ENCODE measurements at regions not wholly inside any gene's neighbourhood (a gene's known extent, or its start where the extent isn't known, plus 50 kb on each side); places are given as distances from the start of the nearest gene placed in this dataset.
"Not testable (repeated sequence)": the region's sequence is repeated elsewhere in the genome, so short reads cannot be mapped to it uniquely, and the experiment has no call there.

DNA sequence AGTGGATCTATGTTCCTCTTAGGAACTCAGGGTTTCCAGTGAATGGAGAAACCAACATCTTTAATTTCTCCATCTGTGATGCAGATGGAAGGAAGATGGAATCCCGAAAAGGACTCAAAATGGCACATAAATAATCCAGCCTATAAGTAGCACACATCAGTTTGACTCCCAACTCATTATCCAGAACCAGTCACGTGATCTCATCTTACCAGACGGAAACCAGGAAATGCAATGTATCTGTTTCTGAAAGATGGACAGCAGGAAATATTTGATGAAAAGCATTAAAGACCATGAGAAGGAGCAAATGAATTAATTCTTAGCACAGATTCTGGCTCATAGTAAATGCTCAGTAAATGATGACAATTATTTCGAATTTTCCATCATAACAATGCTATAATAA is 443.1 kb upstream of the FMR1 start:
- H3K27ac Mint-ChIP-seq: no peak overlapping the region
- no peak for DNase-seq (ENCODE audit: low spot score)
- H3K4me3 Mint-ChIP-seq: no peak overlapping the region
- H3K27me3 Mint-ChIP-seq: no peaks in the 10 kb centered on the region
- no peak for ATAC-seq
- no peaks in the 10 kb centered on the region for H3K4me1 Mint-ChIP-seq (ENCODE audit: low read depth in 2 of 2)
- no peaks in the 10 kb centered on the region for H3K9me3 Mint-ChIP-seq
- H3K36me3 Mint-ChIP-seq: no peaks in the 10 kb centered on the region

DNA sequence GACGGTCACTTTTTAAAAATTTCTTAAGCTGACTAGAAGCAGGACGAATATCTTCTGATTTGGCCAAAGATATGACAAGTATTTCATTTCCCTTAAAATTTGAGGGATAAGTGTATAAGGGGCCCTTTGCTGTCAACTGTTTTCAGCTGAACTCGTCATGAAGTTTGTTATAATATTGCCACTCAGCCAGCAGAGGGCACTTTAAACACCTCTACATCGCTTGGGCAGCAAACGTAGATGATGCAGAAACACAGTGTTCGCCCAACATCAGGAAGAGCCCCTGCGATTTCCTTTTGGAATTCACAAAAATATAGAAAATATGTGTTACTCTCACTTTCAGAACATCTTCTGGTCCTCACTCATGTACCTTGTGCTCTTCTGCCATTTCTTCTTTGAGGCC is 435.7 kb upstream of the FMR1 start:
- ATAC-seq: no peak
- Mint-ChIP-seq H3K27me3 (no peaks in the 10 kb centered on the region), H3K4me3 (no peak overlapping the region), H3K4me1 (ENCODE audit: low read depth in 2 of 2) (no peaks in the 10 kb centered on the region), H3K9me3 (no peaks in the 10 kb centered on the region), H3K36me3 (no peaks in the 10 kb centered on the region), H3K27ac (no peak overlapping the region)
- no peak for DNase-seq (ENCODE audit: low spot score)

DNA sequence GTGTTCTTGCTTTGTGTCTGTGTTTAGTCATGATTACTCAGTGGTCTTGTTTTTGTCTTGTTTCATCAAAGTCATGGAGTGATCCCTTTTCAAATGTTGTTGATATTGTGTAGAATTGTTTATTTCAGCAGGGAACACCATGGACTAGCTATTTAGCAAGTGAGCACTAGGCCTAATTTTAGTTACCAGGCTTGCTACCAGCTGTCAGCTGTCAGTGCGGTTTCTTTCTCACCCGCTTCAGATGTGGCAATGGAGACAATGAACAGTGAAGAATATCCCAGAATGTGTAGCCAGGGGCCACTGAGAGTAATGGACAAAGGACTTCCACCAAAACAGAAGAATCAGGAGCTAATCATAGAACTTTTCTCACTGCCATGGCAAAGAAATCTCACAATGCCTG is 432.8 kb upstream of the FMR1 start:
- ATAC-seq (no peak), DNase-seq (ENCODE audit: low spot score) (no peak)
- Mint-ChIP-seq H3K27ac (no peak overlapping the region), H3K9me3 (no peaks in the 10 kb centered on the region), H3K4me1 (ENCODE audit: low read depth in 2 of 2) (no peaks in the 10 kb centered on the region), H3K4me3 (no peak overlapping the region), H3K27me3 (no peaks in the 10 kb centered on the region), H3K36me3 (no peaks in the 10 kb centered on the region)

DNA sequence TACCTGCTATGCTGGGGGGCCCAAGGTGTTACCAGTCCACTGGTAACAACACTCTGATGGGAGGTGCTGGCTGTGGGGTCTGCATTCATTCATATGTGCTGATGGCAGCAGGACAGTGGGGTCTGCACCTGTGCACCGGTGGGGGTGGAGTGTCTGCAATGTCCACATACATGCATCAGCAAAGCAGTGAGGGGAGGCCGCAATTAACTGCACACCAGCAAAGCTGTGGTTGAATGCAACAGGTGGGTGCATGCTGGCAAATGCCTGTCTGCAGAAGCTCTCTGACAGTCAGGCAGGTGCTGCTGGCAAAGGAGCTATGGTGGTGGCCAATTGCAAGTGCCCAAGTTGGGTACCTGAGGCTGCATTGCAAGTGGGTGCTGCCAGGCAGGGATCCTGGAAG is 426.5 kb upstream of the FMR1 start:
- no peak overlapping the region for H3K27ac Mint-ChIP-seq
- H3K4me1 Mint-ChIP-seq (ENCODE audit: low read depth in 2 of 2): no peaks in the 10 kb centered on the region
- ATAC-seq: no peak
- no peak for DNase-seq (ENCODE audit: low spot score)
- no peak overlapping the region for H3K4me3 Mint-ChIP-seq
- H3K36me3 Mint-ChIP-seq: no peaks in the 10 kb centered on the region
- H3K9me3 Mint-ChIP-seq: no peaks in the 10 kb centered on the region
- no peaks in the 10 kb centered on the region for H3K27me3 Mint-ChIP-seq

DNA sequence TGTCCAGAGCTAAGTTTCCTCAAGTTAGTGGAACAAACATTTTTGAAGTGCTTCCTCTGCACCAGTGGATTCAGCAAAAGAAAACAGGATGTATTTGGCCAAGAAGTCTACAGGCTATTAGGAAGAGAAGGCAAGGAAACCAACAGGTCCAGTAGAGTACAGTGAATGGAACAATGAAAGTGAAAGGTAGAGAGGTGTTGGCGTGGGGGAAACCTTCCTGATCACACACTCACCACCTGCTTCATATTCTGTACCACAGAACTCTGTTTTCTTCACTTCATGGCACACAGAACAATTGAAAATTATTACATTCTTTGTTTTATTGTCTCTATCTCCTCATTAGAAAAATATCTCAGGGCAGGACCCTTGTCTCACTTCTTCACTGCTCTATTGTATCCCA is 417.4 kb upstream of the FMR1 start:
- ATAC-seq (no peak), DNase-seq (ENCODE audit: low spot score) (no peak)
- Mint-ChIP-seq H3K36me3 (no peaks in the 10 kb centered on the region), H3K27me3 (no peaks in the 10 kb centered on the region), H3K27ac (no peak overlapping the region), H3K4me1 (ENCODE audit: low read depth in 2 of 2) (no peaks in the 10 kb centered on the region), H3K9me3 (peaks cover 9% of the 10 kb centered on the region), H3K4me3 (no peak overlapping the region)

DNA sequence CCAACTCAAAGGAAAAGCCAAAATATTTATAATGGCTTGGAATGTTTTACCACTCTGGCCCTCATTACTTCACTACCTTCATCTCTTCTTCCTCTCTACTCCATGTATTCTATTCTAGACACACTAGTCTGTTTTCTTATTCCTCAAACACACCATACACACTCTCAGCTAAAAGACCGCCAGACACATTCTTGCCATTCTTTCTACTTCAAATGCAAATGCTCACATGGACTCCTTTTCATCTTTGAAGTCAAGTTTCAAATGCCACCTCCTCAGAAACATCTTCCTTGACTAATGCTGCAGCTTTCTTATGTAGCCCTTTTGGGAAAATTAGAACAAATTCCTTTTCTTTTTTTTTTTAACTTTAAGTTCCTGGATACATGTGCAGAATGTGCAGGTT is 412.9 kb upstream of the FMR1 start:
- DNase-seq (ENCODE audit: low spot score) (no peak), ATAC-seq (no peak)
- Mint-ChIP-seq H3K4me3 (no peak overlapping the region), H3K27ac (no peak overlapping the region), H3K36me3 (no peaks in the 10 kb centered on the region), H3K9me3 (peaks cover 3% of the 10 kb centered on the region), H3K27me3 (no peaks in the 10 kb centered on the region), H3K4me1 (ENCODE audit: low read depth in 2 of 2) (no peaks in the 10 kb centered on the region)

DNA sequence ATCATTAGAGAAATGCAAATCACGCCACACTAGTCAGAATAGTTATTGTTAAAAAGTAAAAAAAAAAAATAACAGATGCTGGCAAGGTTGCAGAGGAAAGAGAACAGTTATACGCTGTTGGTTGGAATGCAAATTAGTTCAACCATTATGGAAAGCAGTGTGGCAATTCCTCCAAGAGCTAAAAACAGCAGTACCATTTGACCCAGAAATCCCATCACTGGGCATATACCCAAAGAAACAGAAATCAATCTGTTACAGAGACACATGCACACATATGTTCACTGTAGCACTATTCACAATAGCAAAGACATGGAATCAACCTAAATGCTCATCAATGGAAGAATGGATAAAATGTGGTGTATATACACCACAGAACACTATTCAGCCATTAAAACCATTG is 388.7 kb upstream of the FMR1 start:
- no peak for DNase-seq (ENCODE audit: low spot score)
- Mint-ChIP-seq H3K27ac (no peak overlapping the region), H3K27me3 (no peaks in the 10 kb centered on the region), H3K36me3 (no peaks in the 10 kb centered on the region), H3K4me3 (no peak overlapping the region), H3K9me3 (peaks cover under 1% of the 10 kb centered on the region), H3K4me1 (ENCODE audit: low read depth in 2 of 2) (no peaks in the 10 kb centered on the region)
- ATAC-seq: no peak

DNA sequence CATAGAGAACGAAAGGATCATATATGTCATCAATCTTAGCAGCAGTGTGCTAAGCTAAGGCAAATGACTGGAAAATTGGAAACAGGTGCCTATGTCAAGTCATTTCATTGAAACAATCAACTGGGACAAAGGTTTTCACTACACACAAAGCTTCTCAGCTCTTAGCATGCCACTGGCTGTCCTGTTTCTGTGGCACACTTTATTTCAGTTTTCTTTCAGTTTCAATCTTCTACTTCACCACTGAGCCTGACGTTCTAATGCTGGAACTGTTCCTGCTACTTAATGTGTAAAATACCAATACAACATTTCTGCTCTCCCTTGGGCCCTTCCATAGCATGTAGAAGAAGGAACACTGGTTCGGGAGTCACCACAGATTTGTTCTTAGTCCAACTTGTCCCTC is 378.3 kb upstream of the FMR1 start:
- ATAC-seq (no peak), DNase-seq (ENCODE audit: low spot score) (no peak)
- no peak overlapping the region for H3K27ac Mint-ChIP-seq
- no peaks in the 10 kb centered on the region for H3K36me3 Mint-ChIP-seq
- H3K27me3 Mint-ChIP-seq: no peaks in the 10 kb centered on the region
- H3K9me3 Mint-ChIP-seq: no peaks in the 10 kb centered on the region
- no peaks in the 10 kb centered on the region for H3K4me1 Mint-ChIP-seq (ENCODE audit: low read depth in 2 of 2)
- H3K4me3 Mint-ChIP-seq: no peak overlapping the region

DNA sequence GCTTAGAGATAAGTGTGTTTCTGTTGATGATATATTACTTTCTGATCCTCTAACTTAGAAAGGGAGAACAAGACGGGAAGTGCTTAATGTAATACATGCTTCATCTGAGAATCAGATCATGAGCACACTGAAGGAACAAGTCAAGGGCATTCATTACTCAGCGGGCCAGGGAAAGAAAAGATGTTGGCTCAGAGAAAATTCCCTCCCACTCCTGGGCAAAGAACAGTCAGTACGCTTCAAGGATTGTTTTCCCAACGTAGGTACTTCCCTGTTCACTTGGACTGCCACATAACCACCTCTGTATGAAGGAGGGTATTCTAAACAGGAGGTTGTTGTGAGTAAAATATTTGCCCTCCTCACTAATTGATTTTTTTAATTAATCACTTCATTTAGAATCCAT is 374.5 kb upstream of the FMR1 start:
- no peak for DNase-seq (ENCODE audit: low spot score)
- Mint-ChIP-seq H3K4me3 (no peak overlapping the region), H3K9me3 (no peaks in the 10 kb centered on the region), H3K4me1 (ENCODE audit: low read depth in 2 of 2) (no peaks in the 10 kb centered on the region), H3K27ac (no peak overlapping the region), H3K36me3 (no peaks in the 10 kb centered on the region), H3K27me3 (no peaks in the 10 kb centered on the region)
- ATAC-seq: no peak

DNA sequence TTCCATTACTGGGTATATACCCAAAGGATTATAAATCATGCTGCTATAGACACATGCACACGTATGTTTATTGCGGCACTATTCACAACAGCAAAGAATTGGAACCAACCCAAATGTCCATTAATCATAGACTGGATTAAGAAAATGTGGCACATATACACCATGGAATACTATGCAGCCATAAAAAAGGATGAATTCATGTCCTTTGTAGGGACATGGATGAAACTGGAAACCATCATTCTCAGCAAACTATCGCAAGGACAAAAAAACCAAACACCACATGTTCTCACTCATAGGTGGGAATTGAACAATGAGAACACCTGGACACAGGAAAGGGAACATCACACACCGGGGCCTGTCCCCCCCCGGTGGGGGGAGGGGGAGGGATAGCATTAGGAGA is 363.7 kb upstream of the FMR1 start:
- not testable (repeated sequence) for H3K27ac Mint-ChIP-seq; H3K4me3 Mint-ChIP-seq; H3K4me1 Mint-ChIP-seq (ENCODE audit: low read depth in 2 of 2); H3K9me3 Mint-ChIP-seq; ATAC-seq; H3K27me3 Mint-ChIP-seq; H3K36me3 Mint-ChIP-seq; DNase-seq (ENCODE audit: low spot score)

DNA sequence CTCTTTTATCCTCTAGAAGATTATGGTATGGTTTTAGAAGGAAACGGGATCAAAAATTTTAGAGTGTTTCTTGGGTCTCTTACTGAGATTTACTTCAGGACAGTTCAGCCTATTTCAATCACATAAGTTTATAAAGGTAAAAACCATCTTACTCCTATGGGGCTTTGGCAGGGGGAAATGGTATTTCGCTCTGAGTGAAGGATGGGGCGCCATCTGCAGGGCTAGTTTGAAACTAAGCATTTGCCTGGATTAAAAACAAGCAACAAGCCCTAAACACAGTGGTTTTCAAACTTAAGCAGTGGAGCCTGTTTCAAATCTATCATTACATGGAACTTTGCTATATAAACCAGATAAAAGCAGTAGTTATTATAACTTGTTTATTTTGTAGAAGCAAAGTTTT is 361.5 kb upstream of the FMR1 start:
- no peak for DNase-seq (ENCODE audit: low spot score)
- Mint-ChIP-seq H3K36me3 (no peaks in the 10 kb centered on the region), H3K27me3 (peaks cover 0 to 2% of the 10 kb centered on the region in 2 donors), H3K27ac (no peak overlapping the region), H3K9me3 (peaks cover 2% of the 10 kb centered on the region), H3K4me3 (no peak overlapping the region), H3K4me1 (ENCODE audit: low read depth in 2 of 2) (no peaks in the 10 kb centered on the region)
- no peak for ATAC-seq

DNA sequence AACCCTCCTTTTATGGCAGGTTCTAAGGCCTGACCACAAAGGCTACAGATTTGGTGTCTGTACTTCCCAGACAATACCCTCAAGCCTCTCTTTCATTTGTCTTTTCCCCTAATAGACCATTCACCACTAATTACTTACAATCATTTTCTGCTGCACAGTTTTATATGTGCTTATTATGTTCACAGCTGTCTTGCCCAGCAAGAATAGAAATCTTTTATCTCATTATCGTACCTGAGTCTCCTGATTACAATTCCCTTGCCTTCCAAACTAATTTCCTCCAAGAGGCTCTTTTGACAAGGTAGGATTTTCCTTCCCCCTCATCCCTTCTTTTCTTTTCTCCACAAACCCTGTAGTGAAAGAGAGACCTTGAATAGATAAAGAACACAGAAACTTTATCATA is 352.5 kb upstream of the FMR1 start:
- no peaks in the 10 kb centered on the region for H3K4me1 Mint-ChIP-seq (ENCODE audit: low read depth in 2 of 2)
- H3K27ac Mint-ChIP-seq: no peak overlapping the region
- ATAC-seq (no peak), DNase-seq (ENCODE audit: low spot score) (no peak)
- peaks cover 2% of the 10 kb centered on the region for H3K9me3 Mint-ChIP-seq
- H3K4me3 Mint-ChIP-seq: no peak overlapping the region
- H3K36me3 Mint-ChIP-seq: no peaks in the 10 kb centered on the region
- H3K27me3 Mint-ChIP-seq: no peaks in the 10 kb centered on the region

DNA sequence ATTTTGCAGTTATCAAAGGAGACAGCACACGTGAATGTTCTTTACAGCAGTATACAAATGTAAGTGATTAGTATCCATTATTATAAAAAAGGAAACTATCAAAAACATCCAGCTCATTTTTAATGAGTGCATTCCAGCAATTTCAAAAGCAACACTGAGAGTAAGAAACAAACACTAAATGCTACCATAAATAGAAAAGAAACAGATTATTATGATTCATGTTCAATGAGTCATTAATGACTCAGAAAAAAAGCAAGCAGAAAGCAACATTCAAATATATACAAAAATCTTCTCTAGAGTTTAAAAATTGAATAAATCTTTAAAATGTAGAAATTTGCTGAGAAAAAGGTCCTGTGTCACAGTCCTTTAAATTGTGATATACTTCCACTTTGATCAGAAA is 346.5 kb upstream of the FMR1 start:
- no peaks in the 10 kb centered on the region for H3K36me3 Mint-ChIP-seq
- H3K4me1 Mint-ChIP-seq (ENCODE audit: low read depth in 2 of 2): no peaks in the 10 kb centered on the region
- no peak overlapping the region for H3K27ac Mint-ChIP-seq
- no peaks in the 10 kb centered on the region for H3K9me3 Mint-ChIP-seq
- ATAC-seq: no peak
- H3K4me3 Mint-ChIP-seq: no peak overlapping the region
- DNase-seq (ENCODE audit: low spot score): no peak
- H3K27me3 Mint-ChIP-seq: no peaks in the 10 kb centered on the region

DNA sequence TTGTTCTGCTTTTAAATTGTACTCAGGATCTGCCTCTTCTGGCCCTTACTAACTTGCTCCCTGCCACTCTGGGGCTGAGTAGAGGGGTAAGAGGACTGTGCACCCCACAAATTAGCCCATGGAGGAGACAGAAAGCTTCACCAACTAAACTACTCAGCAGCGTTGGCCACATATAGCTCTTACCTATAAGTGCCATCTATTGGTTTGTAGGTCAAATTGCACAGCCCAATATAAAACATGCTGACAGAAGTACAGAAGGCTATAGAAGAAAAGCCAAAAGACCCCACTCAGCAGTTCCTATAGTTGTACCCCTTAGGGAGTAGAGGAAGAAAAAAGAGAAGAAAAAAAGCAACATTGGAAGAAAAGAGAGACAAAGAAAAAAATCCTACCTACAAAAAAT is 341.2 kb upstream of the FMR1 start:
- no peak for DNase-seq (ENCODE audit: low spot score)
- Mint-ChIP-seq H3K27me3 (peaks cover 0 to 6% of the 10 kb centered on the region in 2 donors), H3K4me3 (no peak overlapping the region), H3K36me3 (no peaks in the 10 kb centered on the region), H3K4me1 (ENCODE audit: low read depth in 2 of 2) (no peaks in the 10 kb centered on the region), H3K27ac (no peak overlapping the region), H3K9me3 (no peaks in the 10 kb centered on the region)
- no peak for ATAC-seq

DNA sequence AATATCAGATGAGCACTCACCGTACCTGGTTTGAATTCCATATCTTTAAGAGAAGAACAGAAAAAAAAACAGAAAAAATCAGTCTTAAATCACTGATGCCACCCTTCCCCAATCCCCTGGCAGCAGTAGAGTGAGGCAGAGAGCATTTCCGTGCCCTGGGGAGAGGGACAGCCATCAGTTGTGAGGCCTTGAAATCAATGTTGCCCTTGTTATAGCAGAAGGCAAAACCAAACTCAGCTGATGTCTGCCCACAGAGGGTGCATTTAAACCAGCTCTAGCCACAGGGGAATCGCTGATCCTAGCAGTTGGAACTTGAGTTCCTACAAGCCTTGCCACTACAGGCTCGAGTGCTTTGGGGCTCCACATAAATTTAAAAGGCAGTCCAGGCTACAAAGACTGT is 338.5 kb upstream of the FMR1 start:
- ATAC-seq (no peak), DNase-seq (ENCODE audit: low spot score) (no peak)
- no peaks in the 10 kb centered on the region for H3K36me3 Mint-ChIP-seq
- peaks cover 0 to 6% of the 10 kb centered on the region in 2 donors for H3K27me3 Mint-ChIP-seq
- no peaks in the 10 kb centered on the region for H3K4me1 Mint-ChIP-seq (ENCODE audit: low read depth in 2 of 2)
- no peak overlapping the region for H3K27ac Mint-ChIP-seq
- H3K9me3 Mint-ChIP-seq: no peaks in the 10 kb centered on the region
- H3K4me3 Mint-ChIP-seq: no peak overlapping the region
